Colonic mucosa (tissue), 4 donors: ENCODE measurements at regions not wholly inside any gene's neighbourhood (a gene's known extent, or its start where the extent isn't known, plus 50 kb on each side); places are given as distances from the start of the nearest gene placed in this dataset.

Experiments
- DNase-seq: peaks from one replicate; pipeline ENCODE4 v3.0.0-alpha.2; 2020
- H3K27ac ChIP-seq: fragments of 200-600 bp; one replicate; pipeline ENCODE4 v1.8.0; 2021
- H3K27me3 ChIP-seq: fragments of 200-600 bp; one replicate; pipeline ENCODE4 v1.8.0; 2021
- H3K36me3 ChIP-seq: fragments of 200-600 bp; one replicate; pipeline ENCODE4 v1.8.0; 2021
- H3K4me1 ChIP-seq: fragments of 200-600 bp; one replicate; pipeline ENCODE4 v1.8.0; 2021; ENCODE audit warnings: mild to moderate bottlenecking
- H3K4me3 ChIP-seq: fragments of 200-600 bp; one replicate; pipeline ENCODE4 v1.8.0; 2021
- H3K9ac ChIP-seq, 2 donors: one replicate each; pipeline ENCODE4 v1.7.0; 2013; ENCODE audit warnings: control low read depth in 2 of 2, low read depth in 2 of 2, low read length in 2 of 2
- H3K9me3 ChIP-seq: fragments of 200-600 bp; one replicate; pipeline ENCODE4 v1.8.0; 2021
- intact Hi-C: fragments of 100-400 bp; cut with DNase I; formaldehyde crosslinking; loops from one replicate; pipeline ENCODE4 v1.14.1; 2022
- TF ChIP-seq, protein P1 (sequence below): fragments of 200-600 bp; IDR thresholded peaks from one replicate; pipeline ENCODE4 v1.8.0; 2022; ENCODE audit warnings: antibody characterized with exemption, mild to moderate bottlenecking
- donor health status: healthy.
- donor health status: DM: no; HTN: no; CAD: no.
- donor health status: DM: no; HTN: no; CAD: no.

GRCh38 chr1:4276238-4276637, 376.2 kb upstream of the C1orf174 start:
- Histone ChIP-seq H3K4me3 (no peak overlapping the region), H3K27me3 (no peaks in the 10 kb centered on the region), H3K27ac (no peak overlapping the region), H3K9ac (no peak overlapping the region), H3K9me3 (no peaks in the 10 kb centered on the region), H3K4me1 (no peaks in the 10 kb centered on the region), H3K36me3 (no peaks in the 10 kb centered on the region)
- no peak for DNase-seq
- intact Hi-C loops = no loop called here
- TF ChIP-seq, protein P1, sequence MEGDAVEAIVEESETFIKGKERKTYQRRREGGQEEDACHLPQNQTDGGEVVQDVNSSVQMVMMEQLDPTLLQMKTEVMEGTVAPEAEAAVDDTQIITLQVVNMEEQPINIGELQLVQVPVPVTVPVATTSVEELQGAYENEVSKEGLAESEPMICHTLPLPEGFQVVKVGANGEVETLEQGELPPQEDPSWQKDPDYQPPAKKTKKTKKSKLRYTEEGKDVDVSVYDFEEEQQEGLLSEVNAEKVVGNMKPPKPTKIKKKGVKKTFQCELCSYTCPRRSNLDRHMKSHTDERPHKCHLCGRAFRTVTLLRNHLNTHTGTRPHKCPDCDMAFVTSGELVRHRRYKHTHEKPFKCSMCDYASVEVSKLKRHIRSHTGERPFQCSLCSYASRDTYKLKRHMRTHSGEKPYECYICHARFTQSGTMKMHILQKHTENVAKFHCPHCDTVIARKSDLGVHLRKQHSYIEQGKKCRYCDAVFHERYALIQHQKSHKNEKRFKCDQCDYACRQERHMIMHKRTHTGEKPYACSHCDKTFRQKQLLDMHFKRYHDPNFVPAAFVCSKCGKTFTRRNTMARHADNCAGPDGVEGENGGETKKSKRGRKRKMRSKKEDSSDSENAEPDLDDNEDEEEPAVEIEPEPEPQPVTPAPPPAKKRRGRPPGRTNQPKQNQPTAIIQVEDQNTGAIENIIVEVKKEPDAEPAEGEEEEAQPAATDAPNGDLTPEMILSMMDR = no peak

- intact Hi-C loops = no loop called here
- Histone ChIP-seq H3K4me1 (no peaks in the 10 kb centered on the region), H3K27me3 (no peaks in the 10 kb centered on the region), H3K27ac (no peak overlapping the region), H3K9me3 (no peaks in the 10 kb centered on the region), H3K36me3 (no peaks in the 10 kb centered on the region), H3K4me3 (no peak overlapping the region), H3K9ac (no peak overlapping the region)
- DNase-seq = no peak
- TF ChIP-seq, protein P1 = no peak
These were observed 376.8 kb upstream of the AJAP1 start for GRCh38 chr1:4277598-4277997.

- H3K27me3 ChIP-seq = no peaks in the 10 kb centered on the region
- DNase-seq = no peak
- no peak overlapping the region for H3K27ac ChIP-seq
- no peaks in the 10 kb centered on the region for H3K36me3 ChIP-seq
- intact Hi-C loops = no loop called here
- H3K4me1 ChIP-seq = no peaks in the 10 kb centered on the region
- no peak overlapping the region for H3K4me3 ChIP-seq
- H3K9me3 ChIP-seq = no peaks in the 10 kb centered on the region
- H3K9ac ChIP-seq = no peak overlapping the region
- TF ChIP-seq, protein P1 = no peak
These were observed 369.4 kb upstream of the AJAP1 start for GRCh38 chr1:4284976-4285375.

- Histone ChIP-seq H3K9ac (no peak overlapping the region), H3K9me3 (no peaks in the 10 kb centered on the region), H3K27me3 (no peaks in the 10 kb centered on the region), H3K4me3 (no peak overlapping the region), H3K4me1 (no peaks in the 10 kb centered on the region), H3K36me3 (no peaks in the 10 kb centered on the region), H3K27ac (no peak overlapping the region)
- no peak for DNase-seq
- TF ChIP-seq, protein P1 = no peak
- intact Hi-C loops = no loop called here
These were observed 361.5 kb upstream of the AJAP1 start for GRCh38 chr1:4292861-4293260.

- no peaks in the 10 kb centered on the region for H3K9me3 ChIP-seq
- no peak overlapping the region for H3K4me3 ChIP-seq
- no peak overlapping the region for H3K27ac ChIP-seq
- H3K4me1 ChIP-seq = no peaks in the 10 kb centered on the region
- no peak overlapping the region for H3K9ac ChIP-seq
- no peaks in the 10 kb centered on the region for H3K27me3 ChIP-seq
- intact Hi-C loops = no loop called here
- TF ChIP-seq, protein P1 = no peak
- no peaks in the 10 kb centered on the region for H3K36me3 ChIP-seq
- DNase-seq = no peak
These were observed 355.9 kb upstream of the AJAP1 start for GRCh38 chr1:4298361-4299083.
